VCaP (cell line): ENCODE measurements at regions not wholly inside any gene's neighbourhood (a gene's known extent, or its start where the extent isn't known, plus 50 kb on each side); places are given as distances from the start of the nearest gene placed in this dataset.
A peak's percentile ranks its signal among the peaks of the same experiment; 100 is the strongest.

ENCODE experiments used
- H3K27ac ChIP-seq: fragments of 450-650 bp; 2 replicates; pipeline ENCODE4 v1.5.1; 2017
- TF ChIP-seq, protein P1 (sequence below): fragments of 450-650 bp; conservative IDR thresholded peaks from 2 replicates; pipeline ENCODE4 v1.5.1; 2017; ENCODE audit warnings: mild to moderate bottlenecking, moderate library complexity

DNA sequence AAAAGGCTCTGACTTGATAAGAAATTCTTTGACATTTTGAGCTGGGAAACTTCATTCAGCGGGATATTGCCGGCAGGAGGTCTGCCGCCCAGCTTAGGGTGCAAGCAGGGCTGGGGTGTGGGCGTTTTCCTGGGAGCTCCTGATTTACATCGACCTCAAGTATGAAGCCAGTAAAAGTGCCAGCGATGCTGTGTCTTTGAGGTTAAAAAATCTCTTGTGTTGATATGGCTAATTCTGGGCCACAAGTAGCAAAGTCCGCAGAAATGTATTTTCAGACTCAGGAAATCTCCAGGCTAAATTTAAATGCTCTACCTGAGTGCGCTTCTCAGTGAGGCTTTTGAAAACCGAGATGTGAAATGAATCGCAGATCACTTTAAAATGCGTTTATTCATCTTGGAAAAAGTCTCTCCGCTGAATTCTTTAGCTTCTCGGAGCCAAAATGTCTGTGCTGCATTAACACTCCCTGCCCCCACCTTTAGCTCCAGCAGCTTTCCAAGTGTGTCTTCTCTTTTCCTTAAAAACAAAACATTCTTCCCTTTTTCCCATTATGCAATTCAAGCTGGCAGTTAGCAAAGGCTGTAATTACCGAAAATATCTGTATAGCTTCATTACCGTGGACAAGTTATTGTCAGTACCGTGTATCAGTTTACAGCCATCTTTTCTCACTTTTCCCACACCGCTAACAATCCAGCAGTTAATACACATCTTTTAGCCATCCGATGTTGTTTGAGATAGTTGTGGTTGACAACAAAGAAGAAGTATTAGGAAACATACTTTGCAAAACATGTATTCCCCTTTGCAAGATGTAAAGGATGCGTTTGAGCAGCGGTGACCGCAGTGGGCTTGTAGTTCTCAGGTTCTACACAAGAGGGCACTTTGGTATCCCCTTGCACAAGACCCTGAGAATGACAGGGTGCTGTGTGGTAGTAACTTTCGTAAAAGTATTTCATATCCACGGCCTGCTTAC lies 136.0 kb upstream of the STX18 start:
- TF ChIP-seq, protein P1, sequence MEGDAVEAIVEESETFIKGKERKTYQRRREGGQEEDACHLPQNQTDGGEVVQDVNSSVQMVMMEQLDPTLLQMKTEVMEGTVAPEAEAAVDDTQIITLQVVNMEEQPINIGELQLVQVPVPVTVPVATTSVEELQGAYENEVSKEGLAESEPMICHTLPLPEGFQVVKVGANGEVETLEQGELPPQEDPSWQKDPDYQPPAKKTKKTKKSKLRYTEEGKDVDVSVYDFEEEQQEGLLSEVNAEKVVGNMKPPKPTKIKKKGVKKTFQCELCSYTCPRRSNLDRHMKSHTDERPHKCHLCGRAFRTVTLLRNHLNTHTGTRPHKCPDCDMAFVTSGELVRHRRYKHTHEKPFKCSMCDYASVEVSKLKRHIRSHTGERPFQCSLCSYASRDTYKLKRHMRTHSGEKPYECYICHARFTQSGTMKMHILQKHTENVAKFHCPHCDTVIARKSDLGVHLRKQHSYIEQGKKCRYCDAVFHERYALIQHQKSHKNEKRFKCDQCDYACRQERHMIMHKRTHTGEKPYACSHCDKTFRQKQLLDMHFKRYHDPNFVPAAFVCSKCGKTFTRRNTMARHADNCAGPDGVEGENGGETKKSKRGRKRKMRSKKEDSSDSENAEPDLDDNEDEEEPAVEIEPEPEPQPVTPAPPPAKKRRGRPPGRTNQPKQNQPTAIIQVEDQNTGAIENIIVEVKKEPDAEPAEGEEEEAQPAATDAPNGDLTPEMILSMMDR = peak; percentile 64

DNA sequence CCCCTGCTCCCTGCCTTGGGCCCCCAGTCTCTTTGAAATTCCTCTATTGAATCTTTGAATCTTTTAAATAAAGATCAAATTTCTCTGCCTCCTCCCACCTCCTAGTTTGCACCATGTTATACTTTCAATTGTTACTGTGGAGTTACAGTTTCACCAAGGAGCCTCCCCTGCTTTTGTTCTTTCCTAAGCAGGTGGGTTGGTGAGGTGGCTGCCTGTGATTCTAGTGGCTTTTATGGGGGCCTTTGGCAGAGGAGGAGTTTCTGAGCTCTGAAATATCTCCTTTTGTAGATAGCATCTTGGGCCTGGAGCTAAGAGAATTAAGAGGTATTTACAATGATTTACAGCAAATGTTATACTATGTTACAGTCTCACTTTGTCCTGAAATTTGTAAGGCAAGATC lies 133.8 kb upstream of the STX18 start:
- no peak overlapping the region for H3K27ac ChIP-seq
- TF ChIP-seq, protein P1 = no peak

More for the DNA sequence above, 136.0 kb upstream of the STX18 start:
- no peak overlapping the region for H3K27ac ChIP-seq

DNA sequence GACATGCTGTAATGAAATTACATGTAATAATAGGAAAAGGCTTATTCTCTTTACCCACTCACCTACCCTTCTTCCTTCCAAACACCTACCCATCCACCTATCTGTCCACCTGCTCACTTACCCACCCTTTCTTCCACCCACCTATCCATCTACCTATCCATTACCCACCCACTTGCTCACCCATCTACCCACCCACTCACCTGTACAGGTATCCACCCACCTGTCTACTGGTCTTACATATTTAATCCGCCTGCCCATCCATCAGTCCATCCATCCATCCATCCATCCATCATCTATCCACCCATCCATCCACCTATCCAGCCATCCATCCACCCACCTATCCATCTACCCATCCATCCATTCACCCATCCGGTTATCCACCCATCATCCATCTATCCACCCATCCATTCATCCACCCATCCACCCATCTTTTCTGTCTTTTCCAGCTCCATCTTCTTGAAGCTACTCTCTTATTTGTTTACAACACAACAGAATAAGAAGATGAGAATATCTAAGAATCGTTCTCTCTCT lies 133.3 kb upstream of the STX18 start:
- TF ChIP-seq, protein P1 = no peak
- H3K27ac ChIP-seq = no peak overlapping the region

DNA sequence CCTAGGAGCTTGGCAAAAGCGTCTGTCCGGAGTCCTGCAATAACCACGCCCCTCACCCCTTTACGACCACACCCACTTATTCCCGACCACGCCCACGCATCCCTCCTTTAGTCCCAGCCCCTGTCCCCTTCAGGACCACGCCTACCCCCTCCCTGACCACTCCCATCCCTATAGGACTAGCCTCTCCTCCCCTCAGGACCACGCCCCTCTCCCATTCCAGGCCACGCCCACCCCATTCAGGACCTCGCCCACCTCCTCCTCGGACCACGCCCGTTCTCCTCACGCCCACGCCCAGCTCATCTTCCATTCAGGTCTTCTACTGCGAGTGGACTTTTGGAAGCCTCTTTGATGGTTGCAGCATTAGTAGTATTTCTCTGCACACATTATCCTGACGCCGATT lies 131.2 kb upstream of the STX18 start:
- no peak overlapping the region for H3K27ac ChIP-seq

DNA sequence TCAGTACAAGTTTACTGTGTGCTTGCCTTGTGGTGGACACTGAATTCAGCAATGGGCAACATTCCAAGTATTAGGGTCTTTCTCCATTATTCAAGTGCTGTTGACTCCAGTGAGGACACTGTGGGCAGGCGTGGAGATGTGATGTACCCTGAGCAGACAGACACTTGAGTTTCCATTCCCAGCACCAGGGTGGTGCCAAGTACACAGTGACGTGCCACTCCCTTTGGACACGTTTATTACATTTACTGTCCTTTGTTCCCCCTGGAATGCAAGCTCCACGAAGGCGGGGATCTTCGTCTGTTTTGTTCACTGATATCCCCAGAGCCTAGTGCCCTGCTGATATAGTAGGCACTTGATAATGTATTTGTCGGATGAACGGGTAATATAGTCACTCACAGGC lies 130.6 kb upstream of the STX18 start:
- 0 out of 2 replicates have a peak overlapping the region, but pooled peaks have one; percentile 13 for H3K27ac ChIP-seq
- TF ChIP-seq, protein P1 = no peak

More for the DNA sequence above, 131.2 kb upstream of the STX18 start:
- TF ChIP-seq, protein P1 = no peak

DNA sequence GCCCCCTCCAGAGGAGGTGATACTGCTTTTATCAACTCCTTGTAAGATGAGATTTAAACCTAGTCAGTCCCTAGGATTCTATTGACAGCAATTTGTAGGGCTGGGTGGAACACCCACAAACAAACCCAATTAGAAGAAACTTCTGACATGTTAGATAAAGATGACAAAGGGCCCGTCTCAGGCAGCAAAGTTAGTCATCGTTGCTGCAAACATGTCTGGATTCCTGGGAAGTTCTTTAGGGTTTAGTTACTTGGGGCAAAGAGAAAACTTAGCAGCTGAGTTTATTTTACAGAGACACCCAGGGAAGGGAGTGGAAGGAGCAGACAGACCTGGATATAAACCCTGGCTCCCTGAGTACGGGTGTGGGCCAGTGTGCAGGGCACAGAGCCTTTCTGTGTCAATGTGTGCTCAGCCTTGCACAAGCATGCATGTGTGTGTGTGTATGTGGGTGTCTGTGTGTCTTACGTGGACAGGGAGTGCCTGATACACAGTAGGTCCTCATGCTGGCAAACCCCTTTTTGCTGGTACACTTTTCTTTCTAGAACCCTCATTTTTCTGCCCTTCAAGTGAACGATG lies 130.0 kb upstream of the STX18 start:
- H3K27ac ChIP-seq = no peak overlapping the region
- TF ChIP-seq, protein P1 = no peak

DNA sequence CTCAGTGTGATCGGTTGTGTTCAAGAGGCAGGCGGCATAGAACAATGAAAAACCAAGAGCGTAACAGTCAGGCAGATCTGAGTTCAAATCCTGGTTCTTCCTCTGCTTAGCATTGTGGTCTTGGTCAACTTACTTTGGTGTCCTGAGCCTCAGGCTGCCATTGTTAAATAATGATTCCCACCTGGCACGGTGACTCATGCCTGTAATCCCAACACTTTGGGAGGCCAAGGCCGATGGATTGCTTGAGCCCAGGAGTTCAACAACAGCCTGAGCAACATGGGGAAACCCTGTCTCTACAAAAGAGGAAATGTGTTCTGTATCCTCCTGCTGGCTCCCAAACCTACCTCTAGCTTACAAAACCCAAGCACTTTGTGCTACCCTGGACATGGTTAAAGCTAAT lies 129.0 kb upstream of the STX18 start:
- no peak overlapping the region for H3K27ac ChIP-seq
- TF ChIP-seq, protein P1 = no peak
